GM12801 (cell line): ENCODE measurements at regions not wholly inside any gene's neighbourhood (a gene's known extent, or its start where the extent isn't known, plus 50 kb on each side); places are given as distances from the start of the nearest gene placed in this dataset.

Source experiments
- TF ChIP-seq, protein P1 (sequence below): IDR thresholded peaks from one replicate; pipeline ENCODE4 v1.5.1; 2011; ENCODE audit warnings: control low read depth; ENCODE audit not compliant: insufficient read length; ENCODE audit errors: extremely low read depth

- TF ChIP-seq, protein P1, sequence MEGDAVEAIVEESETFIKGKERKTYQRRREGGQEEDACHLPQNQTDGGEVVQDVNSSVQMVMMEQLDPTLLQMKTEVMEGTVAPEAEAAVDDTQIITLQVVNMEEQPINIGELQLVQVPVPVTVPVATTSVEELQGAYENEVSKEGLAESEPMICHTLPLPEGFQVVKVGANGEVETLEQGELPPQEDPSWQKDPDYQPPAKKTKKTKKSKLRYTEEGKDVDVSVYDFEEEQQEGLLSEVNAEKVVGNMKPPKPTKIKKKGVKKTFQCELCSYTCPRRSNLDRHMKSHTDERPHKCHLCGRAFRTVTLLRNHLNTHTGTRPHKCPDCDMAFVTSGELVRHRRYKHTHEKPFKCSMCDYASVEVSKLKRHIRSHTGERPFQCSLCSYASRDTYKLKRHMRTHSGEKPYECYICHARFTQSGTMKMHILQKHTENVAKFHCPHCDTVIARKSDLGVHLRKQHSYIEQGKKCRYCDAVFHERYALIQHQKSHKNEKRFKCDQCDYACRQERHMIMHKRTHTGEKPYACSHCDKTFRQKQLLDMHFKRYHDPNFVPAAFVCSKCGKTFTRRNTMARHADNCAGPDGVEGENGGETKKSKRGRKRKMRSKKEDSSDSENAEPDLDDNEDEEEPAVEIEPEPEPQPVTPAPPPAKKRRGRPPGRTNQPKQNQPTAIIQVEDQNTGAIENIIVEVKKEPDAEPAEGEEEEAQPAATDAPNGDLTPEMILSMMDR = no peak
Measured at GRCh38 chr10:114881417-114881816, 56.6 kb upstream of the TRUB1 start.

- TF ChIP-seq, protein P1 = no peak
Measured at GRCh38 chr10:114881901-114882300, 56.1 kb upstream of the TRUB1 start.

DNA sequence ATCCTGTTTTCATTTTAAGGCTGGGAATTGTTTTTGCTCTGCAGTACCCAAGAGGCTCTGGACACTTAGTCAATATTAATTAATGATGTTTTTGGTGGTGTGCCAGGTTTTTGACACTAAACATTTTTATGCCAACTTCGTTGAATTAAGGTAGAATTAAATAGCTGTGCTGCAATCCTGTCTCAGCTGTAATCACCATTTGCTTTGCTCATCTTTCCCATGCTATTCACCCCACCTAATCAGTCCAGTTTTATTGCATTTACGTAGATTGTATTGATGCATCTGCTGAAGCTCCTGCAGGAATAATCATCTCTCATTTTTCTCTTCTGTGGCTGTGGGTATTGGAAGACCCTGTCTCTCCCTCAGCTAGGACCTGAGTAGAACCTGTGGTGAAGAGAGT lies 52.6 kb upstream of the TRUB1 start:
- TF ChIP-seq, protein P1 = no peak
